Fibroblast of lung (primary cell): ENCODE measurements at regions not wholly inside any gene's neighbourhood (a gene's known extent, or its start where the extent isn't known, plus 50 kb on each side); places are given as distances from the start of the nearest gene placed in this dataset.

Experiments
- DNase-seq, 2 donors: peaks; one replicate each; pipeline versions ENCODE4 v3.0.0 to v3.0.0-alpha.2; 2010; ENCODE audit warnings: low read depth in 2 of 2
- H2AFZ ChIP-seq: 2 replicates; pipeline ENCODE4 v1.5.1; 2012; ENCODE audit warnings: low read length, control low read depth, inconsistent platforms
- H3K27ac ChIP-seq: 2 replicates; pipeline ENCODE4 v1.5.1; 2011; ENCODE audit warnings: low read length, control low read depth; ENCODE audit not compliant: insufficient read depth
- H3K27me3 ChIP-seq: 2 replicates; pipeline ENCODE4 v1.5.1; 2011; ENCODE audit warnings: mild to moderate bottlenecking, low read length; ENCODE audit not compliant: control insufficient read depth, insufficient read depth
- H3K36me3 ChIP-seq: 2 replicates; pipeline ENCODE4 v1.5.1; 2011; ENCODE audit warnings: low read length; ENCODE audit not compliant: control insufficient read depth, insufficient read depth
- H3K4me1 ChIP-seq: 2 replicates; pipeline ENCODE4 v1.5.1; 2011; ENCODE audit warnings: low read length; ENCODE audit not compliant: control insufficient read depth, insufficient read depth; ENCODE audit errors: extremely low read depth
- H3K4me2 ChIP-seq: 2 replicates; pipeline ENCODE4 v1.5.1; 2011; ENCODE audit warnings: low read length, control low read depth; ENCODE audit not compliant: insufficient read depth; ENCODE audit errors: extremely low read depth
- H3K4me3 ChIP-seq, 4 experiments: fragments of 200-600 bp in 1 of 4; sonication (generic) in 1 of 4; replicated peaks in 1 of 4; 2 replicates each; pipeline ENCODE4 v1.5.1; 2011 to 2016; ENCODE audit warnings: low read length in 4 of 4, low read depth in 3 of 4, mild to moderate bottlenecking in 3 of 4, control low read depth in 2 of 4, inconsistent platforms in 1 of 4, mixed read lengths in 1 of 4; ENCODE audit not compliant: insufficient read depth in 1 of 4; ENCODE audit errors: control extremely low read depth in 1 of 4
- H3K79me2 ChIP-seq: 2 replicates; pipeline ENCODE4 v1.5.1; 2012; ENCODE audit warnings: mild to moderate bottlenecking, low read length, inconsistent platforms; ENCODE audit not compliant: control insufficient read depth, insufficient read depth
- H3K9ac ChIP-seq: 2 replicates; pipeline ENCODE4 v1.5.1; 2011; ENCODE audit warnings: mild to moderate bottlenecking, low read length, control low read depth; ENCODE audit not compliant: insufficient read depth
- H3K9me3 ChIP-seq: 2 replicates; pipeline ENCODE4 v1.5.1; 2012; ENCODE audit warnings: low read depth, low read length; ENCODE audit not compliant: control insufficient read depth, insufficient read depth
- H4K20me1 ChIP-seq: 2 replicates; pipeline ENCODE4 v1.5.1; 2011; ENCODE audit warnings: low read length; ENCODE audit not compliant: control insufficient read depth, insufficient read depth; ENCODE audit errors: extremely low read depth
- CTCF ChIP-seq, 2 donors: IDR thresholded peaks in 1 of 2; conservative IDR thresholded peaks in 1 of 2; 1 replicate in 1 of 2; 2 replicates in 1 of 2; pipeline ENCODE4 v1.5.1; 2011 to 2012; ENCODE audit warnings: low read length in 2 of 2, control low read depth in 1 of 2, inconsistent platforms in 1 of 2, low read depth in 1 of 2, mild to moderate bottlenecking in 1 of 2
- EZH2 ChIP-seq: IDR thresholded peaks from 2 replicates; pipeline ENCODE4 v1.5.1; 2012; ENCODE audit warnings: low read length, control low read depth, mild to moderate bottlenecking; ENCODE audit errors: missing control alignments

DNA sequence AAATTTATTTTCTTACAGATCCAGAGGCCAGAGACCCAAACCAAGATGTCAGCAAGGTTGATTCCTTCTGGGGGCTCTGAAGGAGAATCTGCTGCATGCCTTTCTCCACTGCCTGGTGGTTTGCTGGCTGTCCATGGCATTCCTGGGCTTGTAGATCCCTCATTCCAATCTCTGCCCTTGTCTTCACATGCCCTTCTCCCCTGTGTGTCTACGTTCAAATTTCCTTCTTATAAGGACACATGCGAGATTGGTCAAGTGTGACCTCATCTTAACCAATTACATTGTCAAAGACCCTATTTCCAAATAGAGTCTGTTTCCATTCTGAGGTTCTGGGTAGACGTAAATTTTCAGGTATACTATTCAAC lies 84.5 kb upstream of the RAI14 start:
- DNase-seq, result peak in 1 of 2 donors; percentile 89
- no peak overlapping the region for H2AFZ ChIP-seq
- H3K4me1 ChIP-seq, result peaks cover 23% of the 10 kb centered on the region
- no peaks in the 10 kb centered on the region for H3K27me3 ChIP-seq
- no peak overlapping the region for H3K9ac ChIP-seq
- H4K20me1 ChIP-seq, result no peaks in the 10 kb centered on the region
- no peaks in the 10 kb centered on the region for H3K9me3 ChIP-seq
- H3K27ac ChIP-seq, result peak overlapping the region; percentile 90
- H3K4me2 ChIP-seq, result peak overlapping the region; percentile 40
- H3K36me3 ChIP-seq, result no peaks in the 10 kb centered on the region
- TF ChIP-seq CTCF (conservative IDR thresholded peaks at IDR 0.05 in 1 of 2, IDR thresholded peaks at IDR 0.05 in 1 of 2; ENCODE audit: low read depth in 1 of 2, low read length in 2 of 2) (no peak), EZH2 (no peak)
- H3K79me2 ChIP-seq, result no peaks in the 10 kb centered on the region
- peak overlapping the region in 1 of 4 experiments; percentile 15 for H3K4me3 ChIP-seq

DNA sequence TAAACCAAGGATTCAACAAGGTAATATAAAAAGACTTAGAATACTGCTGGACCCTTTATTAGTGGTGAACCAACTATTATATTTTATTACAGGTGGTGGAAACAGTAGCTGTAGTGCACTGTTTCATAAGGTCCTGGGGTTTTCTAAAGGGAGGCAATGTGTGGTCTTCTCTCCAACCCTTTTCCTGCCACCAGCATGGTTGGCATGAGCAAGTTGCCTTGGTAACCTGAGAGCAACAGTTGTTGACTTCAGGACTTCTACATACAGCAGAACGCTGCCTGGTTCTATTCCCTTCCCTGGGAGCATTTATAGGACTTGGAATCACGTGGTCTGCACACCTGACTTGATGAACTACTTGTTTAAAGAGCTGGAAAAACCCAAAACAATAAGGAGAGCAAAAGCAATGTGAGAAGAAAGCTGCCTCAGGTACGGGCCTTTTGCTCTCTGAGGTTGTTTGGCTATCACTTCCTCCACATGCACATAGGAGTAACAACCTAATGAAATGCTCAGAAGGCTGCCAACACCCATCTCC lies 81.1 kb upstream of the RAI14 start:
- Histone ChIP-seq H2AFZ (no peak overlapping the region), H4K20me1 (no peaks in the 10 kb centered on the region), H3K4me3 (no peak overlapping the region), H3K79me2 (no peaks in the 10 kb centered on the region), H3K27me3 (no peaks in the 10 kb centered on the region), H3K36me3 (no peaks in the 10 kb centered on the region), H3K4me1 (peaks cover 22% of the 10 kb centered on the region), H3K9ac (no peak overlapping the region), H3K27ac (no peak overlapping the region), H3K4me2 (no peak overlapping the region), H3K9me3 (no peaks in the 10 kb centered on the region)
- TF ChIP-seq CTCF (conservative IDR thresholded peaks at IDR 0.05 in 1 of 2, IDR thresholded peaks at IDR 0.05 in 1 of 2; ENCODE audit: low read depth in 1 of 2, low read length in 2 of 2) (no peak), EZH2 (no peak)
- no peak for DNase-seq

DNA sequence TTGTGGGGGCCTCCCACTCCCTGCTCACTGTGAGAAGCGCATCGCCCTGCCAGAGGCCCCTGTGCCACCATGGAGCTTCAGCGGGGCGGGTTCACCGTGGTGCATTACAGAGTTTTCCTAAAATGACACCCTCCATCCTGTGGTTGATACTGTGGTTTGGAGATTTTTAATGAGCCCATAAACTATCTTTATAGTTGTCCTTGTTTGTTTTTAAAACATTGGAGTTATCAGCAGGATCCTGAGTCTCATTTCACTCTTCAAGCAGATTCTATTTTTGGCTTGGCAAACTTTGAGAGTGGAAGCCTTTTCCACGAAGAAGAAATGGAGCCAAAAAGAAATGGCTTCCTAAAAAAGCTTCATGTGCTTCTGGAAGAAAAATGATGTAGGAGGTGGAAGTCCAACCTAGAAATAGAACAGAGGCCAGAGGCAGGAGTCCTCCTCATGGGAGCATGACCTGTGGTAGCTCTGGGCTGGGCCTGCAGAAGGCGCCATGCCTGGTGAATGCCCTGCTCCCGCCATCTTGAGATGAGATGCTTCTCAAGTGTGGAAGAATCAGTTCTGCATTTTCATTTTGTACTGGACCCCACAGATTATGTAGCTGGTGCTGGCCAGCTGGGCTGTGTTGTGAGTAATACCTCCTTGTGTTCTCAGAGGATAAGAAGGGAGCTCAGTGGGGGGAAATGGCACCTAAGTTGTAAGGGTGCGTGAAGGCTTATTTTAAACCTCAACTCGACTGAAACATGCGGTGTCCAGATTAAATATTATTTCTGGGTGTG lies 79.0 kb upstream of the RAI14 start:
- Histone ChIP-seq H3K4me1 (peaks cover 5% of the 10 kb centered on the region), H3K36me3 (no peaks in the 10 kb centered on the region), H2AFZ (no peak overlapping the region), H3K27ac (no peak overlapping the region), H3K27me3 (no peaks in the 10 kb centered on the region), H4K20me1 (no peaks in the 10 kb centered on the region), H3K79me2 (no peaks in the 10 kb centered on the region), H3K9me3 (no peaks in the 10 kb centered on the region), H3K9ac (no peak overlapping the region), H3K4me3 (no peak overlapping the region), H3K4me2 (no peak overlapping the region)
- peak in 1 of 2 donors; percentile 32 for DNase-seq
- TF ChIP-seq CTCF (conservative IDR thresholded peaks at IDR 0.05 in 1 of 2, IDR thresholded peaks at IDR 0.05 in 1 of 2; ENCODE audit: low read depth in 1 of 2, low read length in 2 of 2), result no peak
- TF ChIP-seq EZH2, result no peak
